Adipocyte (in vitro differentiated cells): ENCODE measurements at regions not wholly inside any gene's neighbourhood (a gene's known extent, or its start where the extent isn't known, plus 50 kb on each side); places are given as distances from the start of the nearest gene placed in this dataset.

Source experiments
- DNase-seq: peaks from one replicate; pipeline ENCODE4 v3.0.0-alpha.2; 2015; ENCODE audit warnings: low read depth
- H3K27me3 ChIP-seq: replicated peaks from 2 replicates; pipeline ENCODE4 v1.7.0; 2013; ENCODE audit warnings: mild to moderate bottlenecking, low read length, moderate library complexity; ENCODE audit not compliant: control insufficient read depth, insufficient read depth
- H3K36me3 ChIP-seq: 2 replicates; pipeline ENCODE4 v1.7.0; 2013; ENCODE audit warnings: low read length, mild to moderate bottlenecking, moderate library complexity; ENCODE audit not compliant: control insufficient read depth, insufficient read depth, severe bottlenecking
- H3K4me1 ChIP-seq: 2 replicates; pipeline ENCODE4 v1.7.0; 2013; ENCODE audit warnings: mild to moderate bottlenecking, low read length, moderate library complexity; ENCODE audit not compliant: control insufficient read depth, insufficient read depth
- H3K4me3 ChIP-seq: 2 replicates; pipeline ENCODE4 v1.7.0; 2013; ENCODE audit warnings: mild to moderate bottlenecking, low read length, moderate library complexity
- H3K9ac ChIP-seq: 2 replicates; pipeline ENCODE4 v1.7.0; 2013; ENCODE audit warnings: mild to moderate bottlenecking, low read length, moderate library complexity
- H3K9me3 ChIP-seq: 2 replicates; pipeline ENCODE4 v1.7.0; 2013; ENCODE audit warnings: mild to moderate bottlenecking, low read length, moderate library complexity; ENCODE audit not compliant: control insufficient read depth

DNA sequence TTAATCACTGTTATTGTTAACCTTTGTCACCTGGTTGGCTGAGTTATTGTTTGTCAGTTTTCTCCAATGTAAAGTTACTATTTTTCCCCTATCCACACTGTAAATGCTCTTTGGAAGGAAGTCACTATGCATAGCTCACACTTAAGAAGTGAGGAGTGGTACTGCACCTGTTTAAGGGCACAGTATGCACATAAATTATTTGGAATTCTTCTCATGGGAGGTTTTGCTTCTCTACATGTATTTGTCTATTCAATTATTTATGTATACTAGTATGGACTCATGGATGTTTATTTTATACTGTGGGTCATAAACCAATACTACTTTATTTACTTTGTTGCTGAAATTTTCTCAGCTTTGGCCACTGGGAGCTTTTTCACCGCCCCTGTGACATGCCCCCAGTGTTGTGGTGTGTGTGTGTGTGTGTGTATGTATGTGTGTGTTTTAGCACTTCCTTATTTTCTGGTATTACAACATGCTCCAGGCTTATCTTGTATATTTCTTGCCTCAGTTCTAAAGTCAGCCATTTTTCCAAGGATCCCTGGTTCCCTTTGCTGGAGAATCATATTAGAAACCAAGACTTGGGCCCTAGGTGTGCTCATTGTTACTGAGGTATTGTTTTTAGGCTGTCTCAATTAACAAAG, 290.5 kb downstream of the KBTBD8 start:
- no peaks in the 10 kb centered on the region for H3K36me3 ChIP-seq
- H3K27me3 ChIP-seq: no peaks in the 10 kb centered on the region
- no peak overlapping the region for H3K9ac ChIP-seq
- H3K9me3 ChIP-seq: no peaks in the 10 kb centered on the region
- DNase-seq: no peak
- H3K4me3 ChIP-seq: no peak overlapping the region
- H3K4me1 ChIP-seq: no peaks in the 10 kb centered on the region

- no peak overlapping the region for H3K9ac ChIP-seq
- H3K4me3 ChIP-seq: no peak overlapping the region
- peak; percentile 9 for DNase-seq
- H3K36me3 ChIP-seq: no peaks in the 10 kb centered on the region
- no peaks in the 10 kb centered on the region for H3K4me1 ChIP-seq
- no peaks in the 10 kb centered on the region for H3K27me3 ChIP-seq
- H3K9me3 ChIP-seq: no peaks in the 10 kb centered on the region
Observed at GRCh38 chr3:67289626-67290025, 291.5 kb downstream of the KBTBD8 start.

GRCh38 chr3:67290438-67290837, 292.3 kb downstream of the KBTBD8 start:
- Histone ChIP-seq H3K4me3 (no peak overlapping the region), H3K4me1 (no peaks in the 10 kb centered on the region), H3K36me3 (no peaks in the 10 kb centered on the region), H3K9me3 (no peaks in the 10 kb centered on the region), H3K9ac (no peak overlapping the region), H3K27me3 (no peaks in the 10 kb centered on the region)
- no peak for DNase-seq

DNA sequence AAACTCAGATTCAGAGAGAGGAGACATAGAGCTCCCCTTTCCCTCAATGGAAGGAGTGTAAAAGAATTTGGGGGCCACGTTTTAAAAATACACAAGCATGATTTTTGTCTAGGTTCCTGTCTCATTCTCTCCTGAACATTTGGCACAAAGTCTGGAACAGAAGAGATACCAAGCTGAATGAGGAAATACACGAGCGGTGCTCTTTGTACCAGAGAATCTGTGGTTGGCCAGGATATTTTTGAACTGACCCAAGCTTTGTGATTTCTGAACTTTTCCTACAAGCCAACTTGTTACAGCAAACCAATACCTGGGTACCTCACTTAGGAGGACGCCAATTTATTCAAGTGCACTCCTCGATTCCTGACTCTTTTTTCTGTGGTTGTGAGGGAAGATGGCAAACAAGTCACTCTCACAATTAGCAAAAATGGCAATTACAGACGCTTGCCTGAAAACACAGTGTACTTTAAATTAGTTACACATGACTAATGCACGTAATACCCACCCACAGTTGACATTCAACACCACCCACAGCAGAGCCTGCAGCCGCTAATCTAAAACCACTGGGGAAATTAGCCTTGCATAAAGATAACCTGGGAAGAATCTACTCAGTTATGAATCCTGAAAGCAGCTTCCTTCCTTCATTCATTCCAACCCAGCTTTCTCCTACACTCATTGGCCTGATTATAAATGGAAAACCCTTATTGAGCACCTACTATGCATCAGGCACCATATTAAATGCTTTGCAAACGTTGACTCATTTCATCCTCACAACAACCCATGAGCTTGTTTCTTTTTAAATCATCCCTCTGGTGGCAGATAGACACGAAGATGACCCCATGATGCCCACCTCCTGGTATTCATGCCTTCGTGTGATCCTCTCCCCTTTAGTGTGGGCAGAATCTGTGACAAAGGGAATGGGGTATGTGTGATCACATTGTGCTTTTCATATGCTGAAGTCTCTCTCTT, 293.5 kb downstream of the KBTBD8 start:
- no peaks in the 10 kb centered on the region for H3K9me3 ChIP-seq
- no peak overlapping the region for H3K4me3 ChIP-seq
- no peaks in the 10 kb centered on the region for H3K36me3 ChIP-seq
- H3K27me3 ChIP-seq: no peaks in the 10 kb centered on the region
- H3K4me1 ChIP-seq: no peaks in the 10 kb centered on the region
- no peak overlapping the region for H3K9ac ChIP-seq
- peak; percentile 41 for DNase-seq

DNA sequence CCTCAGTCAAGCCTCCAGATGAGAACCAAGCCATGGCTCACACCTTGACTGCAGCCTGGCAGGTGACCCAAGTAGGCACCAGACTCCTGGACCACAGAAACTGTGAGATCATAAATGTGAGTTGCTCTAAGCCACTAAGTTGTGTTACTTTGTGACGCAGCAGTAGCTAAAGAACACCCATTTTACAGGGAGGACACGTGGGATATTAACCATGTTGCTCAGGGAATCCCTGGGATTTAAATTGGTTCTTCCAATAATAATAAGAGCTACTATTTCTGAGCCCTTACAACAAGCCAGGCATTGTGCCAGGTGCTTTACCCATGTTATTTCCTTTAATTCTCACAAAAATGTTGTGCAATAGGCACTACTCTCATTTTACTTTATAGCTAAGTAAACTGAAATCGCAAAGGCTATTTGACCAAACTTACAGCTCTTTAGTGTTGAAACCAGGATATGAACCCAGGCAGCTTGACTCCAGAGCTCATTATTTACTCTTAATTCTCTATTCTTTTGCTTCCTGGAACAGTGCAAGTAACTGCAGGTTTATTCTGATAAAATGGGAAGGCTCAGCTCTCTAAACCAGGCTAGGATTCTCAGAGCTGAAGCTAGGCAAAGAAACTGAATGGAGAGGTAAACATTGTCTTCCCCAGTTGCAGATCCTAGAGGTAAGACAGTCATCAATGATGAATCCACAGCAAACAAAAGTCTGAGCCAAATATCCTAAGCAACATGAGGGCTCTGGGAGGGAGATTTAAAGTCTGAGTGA, 294.4 kb downstream of the KBTBD8 start:
- no peak overlapping the region for H3K4me3 ChIP-seq
- H3K4me1 ChIP-seq: no peaks in the 10 kb centered on the region
- H3K27me3 ChIP-seq: no peaks in the 10 kb centered on the region
- DNase-seq: peak; percentile 69
- no peaks in the 10 kb centered on the region for H3K36me3 ChIP-seq
- H3K9ac ChIP-seq: no peak overlapping the region
- H3K9me3 ChIP-seq: no peaks in the 10 kb centered on the region

DNA sequence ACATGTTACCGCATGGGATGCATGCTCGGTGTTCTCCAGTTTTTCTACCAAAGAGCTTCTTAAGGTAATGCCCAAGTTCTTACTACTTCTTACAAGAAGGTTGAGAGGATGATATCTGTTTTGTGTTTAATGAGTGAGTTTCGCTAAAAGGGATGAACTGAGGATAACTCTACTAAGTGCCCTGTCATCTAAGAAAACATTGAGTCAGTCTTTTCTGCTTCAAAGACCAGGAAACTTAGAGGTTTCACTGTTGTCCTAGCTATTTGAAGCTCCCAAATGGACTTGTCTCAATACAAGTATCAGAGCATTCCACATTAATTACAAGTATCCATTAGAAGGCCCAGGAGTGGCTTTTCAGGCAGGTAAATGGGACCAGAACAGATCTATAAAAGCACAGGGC, 296.2 kb downstream of the KBTBD8 start:
- H3K4me3 ChIP-seq: no peak overlapping the region
- no peak for DNase-seq

DNA sequence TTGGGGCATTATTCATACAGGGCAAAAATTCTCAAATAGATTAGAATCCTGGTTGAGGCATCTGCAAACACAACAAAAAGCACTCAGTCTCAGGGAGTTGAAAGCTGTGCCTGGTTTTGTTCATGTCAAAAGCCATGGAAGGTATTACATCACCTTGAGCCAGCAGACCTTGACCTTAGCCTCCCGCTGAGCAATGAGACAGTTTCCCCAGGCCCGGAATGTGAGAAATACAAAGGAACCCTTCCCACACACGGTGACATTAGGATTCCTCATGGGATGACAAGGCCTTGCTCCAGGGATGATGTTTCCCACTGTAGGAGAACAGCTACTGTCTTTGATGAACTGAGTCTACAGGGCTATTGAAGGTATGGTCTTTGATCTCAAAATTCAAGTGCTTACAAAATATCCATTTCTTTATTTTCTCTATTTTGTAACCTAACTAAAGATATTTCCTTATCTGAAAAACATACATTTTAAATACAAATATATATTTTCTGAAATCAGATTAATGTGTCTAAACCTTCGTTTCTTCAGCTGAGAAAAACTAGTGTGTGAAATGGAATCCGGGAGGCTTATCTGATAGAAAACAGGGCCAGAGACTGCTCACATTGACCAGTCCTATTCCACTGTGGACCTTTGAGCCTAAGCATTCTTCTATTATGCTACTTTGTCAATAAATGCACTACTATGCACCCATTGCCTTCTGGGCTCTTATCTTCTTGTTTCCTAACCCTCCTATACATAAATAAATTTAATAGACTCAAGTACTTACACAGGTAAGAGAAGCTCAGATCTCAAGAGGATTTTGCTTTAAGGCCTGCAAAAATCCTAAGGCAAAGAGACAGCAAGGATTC, 298.2 kb downstream of the KBTBD8 start:
- Histone ChIP-seq H3K4me1 (no peaks in the 10 kb centered on the region), H3K4me3 (no peak overlapping the region), H3K9me3 (no peaks in the 10 kb centered on the region), H3K9ac (no peak overlapping the region), H3K36me3 (no peaks in the 10 kb centered on the region), H3K27me3 (no peaks in the 10 kb centered on the region)
- no peak for DNase-seq

More for the DNA sequence above, 296.2 kb downstream of the KBTBD8 start:
- Histone ChIP-seq H3K36me3 (no peaks in the 10 kb centered on the region), H3K27me3 (no peaks in the 10 kb centered on the region), H3K4me1 (no peaks in the 10 kb centered on the region), H3K9ac (no peak overlapping the region), H3K9me3 (no peaks in the 10 kb centered on the region)

GRCh38 chr3:67297715-67298475, 299.8 kb downstream of the KBTBD8 start:
- no peak for DNase-seq
- no peaks in the 10 kb centered on the region for H3K36me3 ChIP-seq
- no peak overlapping the region for H3K9ac ChIP-seq
- no peaks in the 10 kb centered on the region for H3K4me1 ChIP-seq
- no peaks in the 10 kb centered on the region for H3K9me3 ChIP-seq
- H3K27me3 ChIP-seq: no peaks in the 10 kb centered on the region
- no peak overlapping the region for H3K4me3 ChIP-seq

DNA sequence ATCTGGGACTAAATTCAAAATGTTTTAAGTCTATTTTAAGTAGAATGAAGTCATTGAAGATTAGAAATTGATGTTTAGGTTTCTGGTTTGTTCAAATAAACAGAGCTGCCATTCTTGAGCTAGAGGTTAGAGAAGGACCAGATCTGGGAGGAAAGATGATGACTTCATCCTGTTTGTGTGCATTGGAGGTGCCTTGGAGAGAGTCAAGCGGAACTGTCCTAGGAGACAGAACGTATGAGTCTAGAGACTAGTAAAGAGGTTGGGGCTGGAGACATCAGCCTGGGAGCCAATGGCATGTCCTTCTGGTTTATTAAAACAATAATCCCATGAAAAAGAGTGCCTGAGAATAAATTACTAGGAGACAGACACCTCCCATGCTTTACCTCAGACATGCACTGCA, 303.4 kb downstream of the KBTBD8 start:
- H3K9ac ChIP-seq: no peak overlapping the region
- no peaks in the 10 kb centered on the region for H3K9me3 ChIP-seq
- no peak for DNase-seq
- no peaks in the 10 kb centered on the region for H3K4me1 ChIP-seq
- H3K36me3 ChIP-seq: no peaks in the 10 kb centered on the region
- no peaks in the 10 kb centered on the region for H3K27me3 ChIP-seq
- no peak overlapping the region for H3K4me3 ChIP-seq

- no peak overlapping the region for H3K4me3 ChIP-seq
- no peak for DNase-seq
- H3K4me1 ChIP-seq: no peaks in the 10 kb centered on the region
- H3K9ac ChIP-seq: no peak overlapping the region
- no peaks in the 10 kb centered on the region for H3K9me3 ChIP-seq
- H3K27me3 ChIP-seq: no peaks in the 10 kb centered on the region
- no peaks in the 10 kb centered on the region for H3K36me3 ChIP-seq
Observed at GRCh38 chr3:67302489-67302888, 304.4 kb downstream of the KBTBD8 start.
